Transverse colon (tissue), 4 donors: ENCODE measurements at regions not wholly inside any gene's neighbourhood (a gene's known extent, or its start where the extent isn't known, plus 50 kb on each side); places are given as distances from the start of the nearest gene placed in this dataset.

ENCODE experiments used
- CTCF ChIP-seq, 5 experiments: fragments of 200-600 bp in 3 of 5; fragments of 450-650 bp in 2 of 5; sonication (generic) in 3 of 5; IDR thresholded peaks; 1 replicate in 2 of 5; 2 replicates in 3 of 5; pipeline ENCODE4 v1.5.1; 2016 to 2017; ENCODE audit warnings: antibody characterized with exemption in 5 of 5, inconsistent platforms in 3 of 5, mild to moderate bottlenecking in 2 of 5, moderate library complexity in 1 of 5
- EP300 ChIP-seq: sonication (generic); formaldehyde crosslinking; IDR thresholded peaks from one replicate; pipeline ENCODE4 v1.6.1; 2017; ENCODE audit warnings: antibody characterized with exemption, low read depth
- POLR2A ChIP-seq: fragments of 450-650 bp; IDR thresholded peaks from one replicate; pipeline ENCODE4 v1.6.1; 2016; ENCODE audit warnings: antibody characterized with exemption, mild to moderate bottlenecking, moderate library complexity
- POLR2AphosphoS5 ChIP-seq, 3 donors: sonication (generic); formaldehyde crosslinking; IDR thresholded peaks; one replicate each; pipeline ENCODE4 v1.6.1; 2016; ENCODE audit warnings: antibody characterized with exemption in 3 of 3

DNA sequence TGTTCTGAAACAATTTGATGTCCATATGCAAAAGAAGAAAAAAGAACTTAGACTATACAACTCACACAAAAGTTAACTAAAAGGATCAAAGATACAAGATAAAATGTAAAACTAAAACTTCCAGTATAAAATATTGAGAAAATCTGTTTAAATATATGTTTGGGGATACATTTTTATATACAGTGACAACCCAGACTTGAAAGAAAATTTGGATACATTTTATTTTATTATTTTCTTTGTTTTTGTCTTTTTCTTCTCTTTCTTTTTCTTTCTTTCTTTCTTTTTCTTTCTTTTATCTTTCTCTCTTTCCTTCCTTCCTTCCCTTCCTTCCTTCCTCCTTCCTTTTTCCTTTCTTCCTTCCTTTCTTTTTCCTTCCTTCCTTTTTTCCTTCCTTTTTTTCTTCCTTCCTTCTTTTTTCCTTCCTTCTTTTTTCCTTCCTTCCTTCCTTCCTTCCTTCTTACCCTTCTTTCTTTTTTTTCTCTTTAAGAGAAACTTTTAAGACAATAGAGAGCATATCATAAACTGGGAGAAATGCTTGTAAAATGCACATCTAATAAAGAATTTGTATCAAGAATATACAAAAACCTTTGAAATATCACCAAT lies 954.5 kb upstream of the LRFN5 start:
- TF ChIP-seq CTCF (IDR thresholded peaks at IDR 0.05) = no peak
- no peak for TF ChIP-seq POLR2A
- TF ChIP-seq POLR2AphosphoS5 (IDR thresholded peaks at IDR 0.05) = no peak
- TF ChIP-seq EP300 = no peak
